ENCODE measurements at regions not wholly inside any gene's neighbourhood (a gene's known extent, or its start where the extent isn't known, plus 50 kb on each side); places are given as distances from the start of the nearest gene placed in this dataset.

DNA sequence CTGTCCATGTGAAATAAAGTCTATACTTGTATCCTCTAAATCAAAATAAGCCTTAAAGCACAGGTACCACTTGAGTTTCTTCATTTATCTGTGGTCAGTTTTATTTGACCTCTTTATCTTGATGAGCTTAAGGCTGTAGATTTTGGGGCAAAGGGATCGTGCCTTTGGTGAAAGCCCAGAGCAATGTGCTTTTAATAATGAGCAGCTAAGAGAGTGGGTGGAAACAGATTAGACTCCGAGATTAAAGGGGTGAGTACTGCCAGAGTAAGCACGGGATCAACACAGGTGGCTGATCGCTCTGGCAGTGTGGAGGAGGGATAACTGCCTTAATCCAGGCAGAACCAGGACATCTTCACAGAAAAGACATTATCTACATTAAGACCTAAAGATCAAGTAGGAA, 280.4 kb downstream of the TDRD15 start:
- no peak for DNase-seq

GRCh38 chr2:21404827-21405625, 281.3 kb downstream of the TDRD15 start:
- DNase-seq = no peak

GRCh38 chr2:21406386-21406785, 282.6 kb downstream of the TDRD15 start:
- no peak for DNase-seq

DNA sequence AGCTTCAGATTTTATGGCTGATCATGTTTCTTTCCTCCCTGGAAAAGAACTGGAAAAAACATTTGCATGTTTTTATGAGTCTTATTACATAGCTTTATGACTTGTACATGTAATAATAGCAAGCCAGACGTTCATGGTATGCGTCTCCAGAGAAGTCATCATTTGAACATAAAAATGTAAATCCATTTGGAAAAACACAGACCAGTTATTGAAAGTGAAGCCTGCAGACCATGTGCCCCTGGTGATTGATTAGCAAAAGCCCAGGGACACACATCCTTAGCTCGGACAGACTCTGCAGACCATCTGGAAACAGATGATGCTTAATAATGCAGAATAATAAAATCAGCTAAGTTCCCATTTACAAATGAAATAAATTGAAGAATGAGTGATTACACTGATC, 283.1 kb downstream of the TDRD15 start:
- no peak for DNase-seq

GRCh38 chr2:21407851-21408250, 284.1 kb downstream of the TDRD15 start:
- DNase-seq = no peak

GRCh38 chr2:21411741-21412140, 288.0 kb downstream of the TDRD15 start:
- no peak for DNase-seq

DNA sequence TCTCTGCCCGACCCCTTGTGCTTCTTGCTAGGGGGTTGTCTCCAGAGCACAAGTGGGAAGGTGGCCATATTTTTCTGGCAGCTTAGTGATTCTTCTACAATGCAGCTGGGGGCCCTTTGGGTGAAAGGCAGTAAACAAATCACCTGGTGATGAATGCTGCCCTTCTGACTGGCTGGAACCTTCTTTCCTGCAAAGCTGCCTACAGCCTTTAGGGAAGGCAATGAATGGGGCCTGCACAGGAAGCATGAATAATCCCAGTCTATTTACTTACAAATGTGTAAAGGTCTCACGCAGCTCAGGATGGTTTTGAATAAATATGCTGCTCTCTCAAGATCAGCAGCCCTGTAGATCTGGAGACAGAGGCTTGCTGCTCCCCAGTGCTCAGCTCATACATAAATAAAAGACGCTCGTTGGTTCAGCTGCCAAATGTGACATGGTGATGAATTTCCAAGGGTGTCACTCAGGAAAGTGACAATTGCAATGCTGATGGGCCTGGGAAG, 289.2 kb downstream of the TDRD15 start:
- DNase-seq = no peak

DNA sequence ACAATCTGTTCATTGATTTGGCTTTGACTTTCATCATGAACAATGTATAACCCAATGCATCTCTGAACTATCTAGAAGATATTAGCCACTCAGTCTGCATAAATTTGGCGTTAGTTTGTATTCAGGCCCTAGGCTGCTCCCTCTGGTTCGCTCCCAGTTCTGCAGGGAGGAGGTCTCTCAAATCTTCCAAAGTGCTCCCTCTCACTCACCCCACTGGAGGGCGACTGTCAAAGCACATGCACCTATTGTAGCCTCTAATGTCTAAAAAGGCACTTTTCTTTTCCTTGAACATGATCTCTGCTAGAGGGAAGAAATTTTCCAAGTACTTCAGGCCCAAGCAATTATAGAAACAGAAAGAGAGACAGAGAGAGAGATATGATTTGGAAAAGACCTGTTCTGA, 291.5 kb downstream of the TDRD15 start:
- no peak for DNase-seq

DNA sequence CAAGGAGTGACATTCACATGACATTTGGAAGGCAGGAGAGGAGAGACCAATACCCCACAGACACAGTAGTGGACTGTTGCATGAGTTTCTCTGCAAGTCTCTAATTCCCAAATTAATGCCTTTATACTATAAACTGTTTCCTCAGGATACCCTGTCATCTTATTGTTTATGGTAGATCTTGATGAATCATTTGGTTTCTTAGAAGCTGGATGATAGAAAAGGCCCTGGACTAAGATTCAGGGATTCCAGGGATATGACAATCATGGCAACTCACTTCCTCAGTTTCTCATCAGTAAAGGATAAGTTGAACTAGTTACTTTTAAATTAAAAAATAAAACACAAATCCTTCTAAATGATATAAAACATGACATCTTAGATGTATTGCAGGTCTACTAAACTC, 292.5 kb downstream of the TDRD15 start:
- DNase-seq = no peak

- DNase-seq = no peak
Observed at GRCh38 chr2:21418456-21418855, 294.7 kb downstream of the TDRD15 start.

GRCh38 chr2:21420553-21421335, 297.0 kb downstream of the TDRD15 start:
- DNase-seq = no peak

- DNase-seq = peak; percentile 29 to 37
Observed at GRCh38 chr2:21422050-21422449, 298.3 kb downstream of the TDRD15 start.

DNA sequence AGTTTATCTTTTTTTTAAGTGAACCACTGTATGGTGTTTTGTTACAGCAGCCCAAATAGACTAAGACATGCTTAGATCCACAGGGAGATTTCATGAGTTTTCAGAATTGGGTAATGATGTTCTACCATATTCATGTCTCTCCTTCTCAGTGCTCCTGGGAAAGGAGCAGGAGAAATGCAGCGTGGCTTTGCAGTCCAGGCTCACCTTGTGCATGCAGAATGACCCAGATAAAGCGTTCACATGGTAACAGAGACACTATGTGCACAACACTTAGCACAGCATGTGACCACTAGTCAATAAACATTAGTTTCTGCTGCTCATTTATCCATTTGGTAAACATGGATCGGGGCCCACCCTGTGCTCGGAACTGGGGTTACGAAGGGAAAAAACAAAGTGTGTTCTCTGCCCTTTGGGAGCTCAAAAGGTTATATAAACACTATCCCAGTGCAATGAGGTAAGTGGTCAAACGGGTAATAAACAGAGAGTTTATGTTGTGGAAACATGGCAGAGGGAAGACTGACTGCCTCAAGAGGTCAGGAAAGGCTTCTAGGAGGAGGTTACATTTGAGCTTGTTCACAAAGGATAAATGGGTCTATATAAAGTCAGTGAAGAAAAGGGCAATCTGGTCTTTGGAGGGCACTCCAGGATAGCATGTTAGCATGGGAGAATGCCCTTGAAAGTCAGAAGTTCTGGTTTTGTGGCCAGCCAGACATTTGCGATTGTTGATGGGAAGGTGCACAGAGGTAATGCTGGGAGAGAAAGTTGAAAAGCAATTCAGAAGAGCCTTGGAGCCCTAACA, 299.2 kb downstream of the TDRD15 start:
- no peak for DNase-seq

GRCh38 chr2:21423854-21424253, 300.1 kb downstream of the TDRD15 start:
- DNase-seq = no peak

- DNase-seq = no peak
Observed at GRCh38 chr2:21424375-21424774, 300.6 kb downstream of the TDRD15 start.

- DNase-seq = no peak
Observed at GRCh38 chr2:21427606-21428005, 303.8 kb downstream of the TDRD15 start.

- no peak for DNase-seq
Observed at GRCh38 chr2:21428754-21429153, 305.0 kb downstream of the TDRD15 start.

DNA sequence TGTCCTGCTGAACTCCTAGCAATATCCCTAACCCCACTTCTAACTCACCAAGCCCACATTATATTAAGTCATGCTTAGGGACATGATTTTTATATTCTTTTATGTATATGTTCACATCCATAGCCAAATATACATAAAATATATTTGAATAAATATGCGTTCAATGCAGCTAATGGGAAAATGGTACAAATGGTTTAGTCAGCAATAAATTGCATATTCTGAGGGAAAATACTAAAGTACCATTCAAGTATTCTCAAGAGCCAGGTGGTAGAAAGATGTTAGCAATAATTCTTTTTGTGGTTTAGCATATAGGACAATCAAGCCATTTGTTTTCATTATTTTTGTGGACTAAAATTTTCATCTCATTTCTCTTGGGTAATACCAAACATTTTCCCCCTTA, 306.0 kb downstream of the TDRD15 start:
- DNase-seq = no peak

DNA sequence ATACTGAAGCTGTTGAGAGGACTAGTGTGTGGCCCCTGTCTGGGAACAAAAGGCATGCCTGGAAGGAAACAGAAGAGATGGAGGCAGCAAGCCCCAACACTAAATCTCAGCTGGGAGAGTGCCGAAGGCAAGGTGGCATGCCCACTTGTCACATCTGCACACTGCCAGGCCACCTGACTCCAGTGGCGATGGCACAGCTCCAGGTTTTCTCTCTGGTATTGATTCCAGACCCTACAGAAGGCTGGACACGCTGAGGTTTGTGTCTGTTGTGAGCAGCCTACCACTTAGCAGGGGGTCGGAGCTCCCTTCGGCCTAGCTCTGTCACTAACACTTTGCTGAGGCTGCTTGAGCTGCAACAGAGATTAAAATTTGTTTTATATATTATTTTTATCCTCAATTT, 307.3 kb downstream of the TDRD15 start:
- no peak for DNase-seq

DNA sequence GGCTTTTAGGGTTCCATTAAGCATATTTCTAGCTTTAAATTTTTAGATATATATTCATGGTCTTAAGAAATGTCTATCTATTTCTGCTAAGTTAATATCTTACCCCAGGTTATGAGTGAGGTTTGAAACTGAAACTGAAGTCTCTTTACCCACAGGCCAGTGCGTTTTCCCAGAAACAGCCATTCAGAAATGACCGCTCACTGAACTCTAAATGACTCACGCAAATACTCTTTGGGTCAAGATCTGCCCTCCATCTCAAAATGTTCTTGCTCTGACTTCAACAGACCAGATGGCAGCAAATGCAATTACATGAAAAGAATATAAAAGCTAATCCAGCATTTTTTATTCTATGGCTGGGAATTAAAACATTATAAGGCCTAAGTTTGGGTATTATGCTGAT, 315.2 kb downstream of the TDRD15 start:
- DNase-seq = no peak

DNA sequence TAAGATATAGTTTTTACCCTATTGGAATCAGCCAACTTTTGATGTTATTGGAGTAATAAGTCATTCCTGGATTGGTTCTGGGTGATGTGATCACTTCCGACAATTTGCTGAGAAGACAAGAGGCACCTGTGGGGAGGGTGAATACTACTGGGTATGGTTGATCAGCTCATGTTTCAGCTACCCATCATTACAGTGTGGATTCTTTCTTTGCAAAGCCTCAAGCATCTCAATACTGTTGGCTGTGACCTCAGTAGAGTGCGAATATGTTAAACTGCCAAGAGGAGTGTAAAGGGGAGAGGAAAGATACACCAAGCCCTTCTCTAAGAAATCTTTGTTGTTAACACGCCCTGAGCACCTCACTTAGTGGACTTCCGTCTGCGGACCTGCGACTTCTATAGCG, 317.7 kb downstream of the TDRD15 start:
- DNase-seq = no peak

GRCh38 chr2:21443494-21444105, 319.8 kb downstream of the TDRD15 start:
- no peak for DNase-seq

DNA sequence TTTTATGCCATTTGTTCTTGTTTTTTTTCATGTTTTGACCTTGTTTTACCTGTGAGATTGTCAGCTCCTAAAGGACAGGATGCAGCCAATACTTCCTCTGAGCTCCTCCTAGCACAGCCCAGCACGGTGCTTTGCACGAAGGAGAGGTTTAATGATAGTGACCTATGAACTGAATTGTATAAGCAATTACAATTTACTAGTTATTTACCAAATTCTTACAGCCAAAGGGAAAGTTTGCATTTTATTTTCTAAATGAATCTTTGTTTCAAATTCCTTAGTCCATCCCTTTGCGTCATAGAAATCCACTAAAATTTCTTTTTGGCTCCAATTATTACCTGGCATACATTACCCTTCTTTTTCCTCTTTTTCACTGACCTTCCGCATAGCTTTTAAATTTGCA, 326.1 kb downstream of the TDRD15 start:
- no peak for DNase-seq
